K562 (cell line): ENCODE measurements at regions not wholly inside any gene's neighbourhood (a gene's known extent, or its start where the extent isn't known, plus 50 kb on each side); places are given as distances from the start of the nearest gene placed in this dataset.

Experiments
- ARID4B ChIP-seq: sonication (generic); formaldehyde crosslinking; IDR thresholded peaks from 2 replicates; pipeline ENCODE4 v1.8.0; 2022; ENCODE audit warnings: mild to moderate bottlenecking, missing genetic modification reagents
- CREB3 ChIP-seq: fragments of 450-650 bp; conservative IDR thresholded peaks from 2 replicates; pipeline ENCODE4 v1.6.1; 2016; ENCODE audit warnings: missing genetic modification characterization, low read depth, mild to moderate bottlenecking, missing compliant biosample characterization, moderate library complexity
- KDM1A ChIP-seq, 2 experiments: fragments of 450-650 bp; IDR thresholded peaks; 2 replicates each; pipeline ENCODE4 v1.6.1; 2016; ENCODE audit warnings: mild to moderate bottlenecking in 2 of 2
- NEUROD1 ChIP-seq: fragments of 150-350 bp; IDR thresholded peaks from 2 replicates; pipeline ENCODE4 v1.6.1; 2014; ENCODE audit warnings: borderline replicate concordance, low read length, low read depth; ENCODE audit not compliant: partially characterized antibody
- NR3C1 ChIP-seq: sonication (generic); formaldehyde crosslinking; IDR thresholded peaks from 2 replicates; pipeline ENCODE4 v1.8.1; 2022; ENCODE audit warnings: missing genetic modification reagents
- STAT5B ChIP-seq: fragments of 250-450 bp; sonication (Bioruptor Pico); IDR thresholded peaks from 2 replicates; pipeline ENCODE4 v1.8.0; 2021; ENCODE audit warnings: mild to moderate bottlenecking, inconsistent platforms
- U2AF1 ChIP-seq: fragments of 200-400 bp; formaldehyde crosslinking; optimal IDR thresholded peaks from 2 replicates; pipeline ENCODE3; 2017; ENCODE audit warnings: mild to moderate bottlenecking, low read depth, low read length, moderate library complexity
- TF ChIP-seq, protein P1 (sequence below): sonication (generic); formaldehyde crosslinking; IDR thresholded peaks from 2 replicates; pipeline ENCODE4 v1.8.1; 2023; ENCODE audit warnings: mild to moderate bottlenecking, missing genetic modification reagents
- TF ChIP-seq, protein P2 (sequence below): fragments of 200-800 bp; sonication (Bioruptor generic); IDR thresholded peaks from 2 replicates; pipeline ENCODE4 v1.6.1; 2017; ENCODE audit warnings: missing genetic modification characterization, missing compliant biosample characterization
- TF ChIP-seq, protein P3 (sequence below): IDR thresholded peaks from 3 replicates; pipeline ENCODE4 v1.6.1; 2011; ENCODE audit warnings: borderline replicate concordance, mild to moderate bottlenecking; ENCODE audit not compliant: insufficient read length, insufficient read depth

DNA sequence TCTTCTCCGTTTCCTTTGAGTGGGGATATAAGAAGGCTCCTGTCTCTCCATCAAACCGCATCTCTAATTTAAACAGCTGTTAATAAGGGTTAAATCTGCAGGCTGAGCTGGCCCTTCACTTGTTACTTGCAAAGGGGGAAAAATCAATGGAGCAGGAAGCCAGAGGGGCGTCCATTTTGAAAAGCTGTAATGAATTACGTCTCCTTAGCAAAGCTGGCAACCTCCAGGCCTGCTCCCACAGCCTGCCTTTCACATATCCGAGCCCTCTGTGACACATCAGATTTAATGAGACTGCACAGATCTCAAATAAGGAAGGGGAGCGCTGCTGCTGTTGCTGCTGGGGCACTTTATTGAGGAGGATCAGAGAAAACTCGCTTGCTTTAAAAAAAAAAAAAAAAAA, 320.8 kb downstream of the BLID start (continued):
- TF ChIP-seq ARID4B (CRISPR knock-in tag) = no peak
- TF ChIP-seq NR3C1 (CRISPR knock-in tag) = no peak
- TF ChIP-seq, protein P1, sequence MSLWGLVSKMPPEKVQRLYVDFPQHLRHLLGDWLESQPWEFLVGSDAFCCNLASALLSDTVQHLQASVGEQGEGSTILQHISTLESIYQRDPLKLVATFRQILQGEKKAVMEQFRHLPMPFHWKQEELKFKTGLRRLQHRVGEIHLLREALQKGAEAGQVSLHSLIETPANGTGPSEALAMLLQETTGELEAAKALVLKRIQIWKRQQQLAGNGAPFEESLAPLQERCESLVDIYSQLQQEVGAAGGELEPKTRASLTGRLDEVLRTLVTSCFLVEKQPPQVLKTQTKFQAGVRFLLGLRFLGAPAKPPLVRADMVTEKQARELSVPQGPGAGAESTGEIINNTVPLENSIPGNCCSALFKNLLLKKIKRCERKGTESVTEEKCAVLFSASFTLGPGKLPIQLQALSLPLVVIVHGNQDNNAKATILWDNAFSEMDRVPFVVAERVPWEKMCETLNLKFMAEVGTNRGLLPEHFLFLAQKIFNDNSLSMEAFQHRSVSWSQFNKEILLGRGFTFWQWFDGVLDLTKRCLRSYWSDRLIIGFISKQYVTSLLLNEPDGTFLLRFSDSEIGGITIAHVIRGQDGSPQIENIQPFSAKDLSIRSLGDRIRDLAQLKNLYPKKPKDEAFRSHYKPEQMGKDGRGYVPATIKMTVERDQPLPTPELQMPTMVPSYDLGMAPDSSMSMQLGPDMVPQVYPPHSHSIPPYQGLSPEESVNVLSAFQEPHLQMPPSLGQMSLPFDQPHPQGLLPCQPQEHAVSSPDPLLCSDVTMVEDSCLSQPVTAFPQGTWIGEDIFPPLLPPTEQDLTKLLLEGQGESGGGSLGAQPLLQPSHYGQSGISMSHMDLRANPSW = no peak
- TF ChIP-seq, protein P2, sequence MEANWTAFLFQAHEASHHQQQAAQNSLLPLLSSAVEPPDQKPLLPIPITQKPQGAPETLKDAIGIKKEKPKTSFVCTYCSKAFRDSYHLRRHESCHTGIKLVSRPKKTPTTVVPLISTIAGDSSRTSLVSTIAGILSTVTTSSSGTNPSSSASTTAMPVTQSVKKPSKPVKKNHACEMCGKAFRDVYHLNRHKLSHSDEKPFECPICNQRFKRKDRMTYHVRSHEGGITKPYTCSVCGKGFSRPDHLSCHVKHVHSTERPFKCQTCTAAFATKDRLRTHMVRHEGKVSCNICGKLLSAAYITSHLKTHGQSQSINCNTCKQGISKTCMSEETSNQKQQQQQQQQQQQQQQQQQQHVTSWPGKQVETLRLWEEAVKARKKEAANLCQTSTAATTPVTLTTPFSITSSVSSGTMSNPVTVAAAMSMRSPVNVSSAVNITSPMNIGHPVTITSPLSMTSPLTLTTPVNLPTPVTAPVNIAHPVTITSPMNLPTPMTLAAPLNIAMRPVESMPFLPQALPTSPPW (CRISPR knock-in tag) = no peak
- TF ChIP-seq STAT5B (CRISPR knock-in tag) = no peak
- TF ChIP-seq KDM1A (IDR thresholded peaks at IDR 0.05) = no peak
- TF ChIP-seq U2AF1 = no peak
- TF ChIP-seq, protein P3, sequence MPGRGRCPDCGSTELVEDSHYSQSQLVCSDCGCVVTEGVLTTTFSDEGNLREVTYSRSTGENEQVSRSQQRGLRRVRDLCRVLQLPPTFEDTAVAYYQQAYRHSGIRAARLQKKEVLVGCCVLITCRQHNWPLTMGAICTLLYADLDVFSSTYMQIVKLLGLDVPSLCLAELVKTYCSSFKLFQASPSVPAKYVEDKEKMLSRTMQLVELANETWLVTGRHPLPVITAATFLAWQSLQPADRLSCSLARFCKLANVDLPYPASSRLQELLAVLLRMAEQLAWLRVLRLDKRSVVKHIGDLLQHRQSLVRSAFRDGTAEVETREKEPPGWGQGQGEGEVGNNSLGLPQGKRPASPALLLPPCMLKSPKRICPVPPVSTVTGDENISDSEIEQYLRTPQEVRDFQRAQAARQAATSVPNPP = no peak
- no peak for TF ChIP-seq NEUROD1
- TF ChIP-seq CREB3 (tag) = no peak
